OCI-LY3 (cell line): ENCODE measurements at regions not wholly inside any gene's neighbourhood (a gene's known extent, or its start where the extent isn't known, plus 50 kb on each side); places are given as distances from the start of the nearest gene placed in this dataset.

ENCODE experiments used
- H2AFZ ChIP-seq: fragments of 200-600, 300-600 bp; shearing (Covaris generic); 2 replicates; pipeline ENCODE4 v1.6.0; 2014; ENCODE audit warnings: antibody characterized with exemption, low read depth, low read length
- H3K27ac ChIP-seq: fragments of 200-600, 300-600 bp; sonication (generic); 2 replicates; pipeline ENCODE4 v1.5.1; 2014; ENCODE audit warnings: mild to moderate bottlenecking, low read length, moderate library complexity, mixed read lengths
- H3K27me3 ChIP-seq: fragments of 200-600, 300-600 bp; sonication (generic); 2 replicates; pipeline ENCODE4 v1.6.1; 2014; ENCODE audit warnings: low read depth, low read length, mixed read lengths
- H3K36me3 ChIP-seq: fragments of 200-600, 300-600 bp; sonication (generic); replicated peaks from 2 replicates; pipeline ENCODE3; 2014; ENCODE audit warnings: low read depth, low read length, mixed read lengths
- H3K4me1 ChIP-seq: fragments of 300-600, 200-600 bp; sonication (generic); 2 replicates; pipeline ENCODE4 v1.6.1; 2014; ENCODE audit warnings: low read length, mixed read lengths
- H3K4me2 ChIP-seq: fragments of 200-600, 300-600 bp; sonication (generic); 2 replicates; pipeline ENCODE4 v1.6.1; 2014; ENCODE audit warnings: low read length, mixed read lengths
- H3K4me3 ChIP-seq: fragments of 300-600, 200-600 bp; sonication (generic); 2 replicates; pipeline ENCODE4 v1.5.1; 2014; ENCODE audit warnings: antibody characterized with exemption, mild to moderate bottlenecking, low read length, moderate library complexity
- H3K79me2 ChIP-seq: fragments of 300-600, 200-600 bp; shearing (Covaris generic); 2 replicates; pipeline ENCODE4 v1.6.1; 2014; ENCODE audit warnings: mild to moderate bottlenecking, low read length, mixed read lengths
- H3K9ac ChIP-seq: fragments of 300-600, 200-600 bp; shearing (Covaris generic); 2 replicates; pipeline ENCODE4 v1.6.0; 2014; ENCODE audit warnings: mild to moderate bottlenecking, low read length, moderate library complexity
- H3K9me3 ChIP-seq: fragments of 200-600, 300-600 bp; shearing (Covaris generic); 2 replicates; pipeline ENCODE4 v1.6.1; 2014; ENCODE audit warnings: low read length, mixed read lengths; ENCODE audit not compliant: insufficient read depth
- H4K20me1 ChIP-seq: fragments of 200-600, 300-600 bp; sonication (generic); 2 replicates; pipeline ENCODE4 v1.6.1; 2016; ENCODE audit warnings: low read length, mixed read lengths; ENCODE audit not compliant: insufficient read depth
- CTCF ChIP-seq: fragments of 200-600, 300-600 bp; sonication (generic); IDR thresholded peaks from 2 replicates; pipeline ENCODE4 v1.5.1; 2014; ENCODE audit warnings: antibody characterized with exemption, low read length, low read depth
- EZH2phosphoT487 ChIP-seq: fragments of 200-600 bp; shearing (Covaris generic); IDR thresholded peaks from 2 replicates; pipeline ENCODE4 v1.6.1; 2018; ENCODE audit warnings: antibody characterized with exemption, mixed run types, low read depth

- Histone ChIP-seq H3K4me3 (no peak overlapping the region), H3K4me1 (no peaks in the 10 kb centered on the region), H3K4me2 (no peak overlapping the region), H4K20me1 (no peaks in the 10 kb centered on the region), H3K27ac (no peak overlapping the region), H3K79me2 (no peaks in the 10 kb centered on the region), H2AFZ (no peak overlapping the region), H3K36me3 (no peaks in the 10 kb centered on the region), H3K9me3 (no peaks in the 10 kb centered on the region), H3K27me3 (no peaks in the 10 kb centered on the region), H3K9ac (no peak overlapping the region)
- TF ChIP-seq CTCF (no peak), EZH2phosphoT487 (no peak)
Measured at GRCh38 chr20:21971436-21971835, 266.0 kb downstream of the PAX1 start.

GRCh38 chr20:21968486-21968885 lies 263.0 kb downstream of the PAX1 start:
- H3K27ac ChIP-seq: no peak overlapping the region
- H3K4me1 ChIP-seq: no peaks in the 10 kb centered on the region
- H3K9ac ChIP-seq: no peak overlapping the region
- no peaks in the 10 kb centered on the region; the same call in 1 of the 2 replicates for H3K9me3 ChIP-seq
- H3K79me2 ChIP-seq: no peaks in the 10 kb centered on the region
- TF ChIP-seq EZH2phosphoT487 (no peak), CTCF (no peak)
- H3K4me3 ChIP-seq: no peak overlapping the region
- no peaks in the 10 kb centered on the region for H4K20me1 ChIP-seq
- no peak overlapping the region for H3K4me2 ChIP-seq
- H3K27me3 ChIP-seq: no peaks in the 10 kb centered on the region
- H3K36me3 ChIP-seq: no peaks in the 10 kb centered on the region
- H2AFZ ChIP-seq: no peak overlapping the region

GRCh38 chr20:21967481-21967880 lies 262.0 kb downstream of the PAX1 start:
- TF ChIP-seq CTCF (no peak), EZH2phosphoT487 (no peak)
- Histone ChIP-seq H3K27ac (no peak overlapping the region), H2AFZ (no peak overlapping the region), H3K4me3 (no peak overlapping the region), H3K9ac (no peak overlapping the region), H3K79me2 (no peaks in the 10 kb centered on the region), H3K9me3 (no peaks in the 10 kb centered on the region; the same call in 1 of the 2 replicates), H3K4me1 (no peaks in the 10 kb centered on the region), H3K4me2 (no peak overlapping the region), H3K36me3 (no peaks in the 10 kb centered on the region), H4K20me1 (no peaks in the 10 kb centered on the region), H3K27me3 (no peaks in the 10 kb centered on the region)

GRCh38 chr20:21956591-21956990 lies 251.1 kb downstream of the PAX1 start:
- H3K27ac ChIP-seq: no peak overlapping the region
- H2AFZ ChIP-seq: no peak overlapping the region
- TF ChIP-seq EZH2phosphoT487 (no peak), CTCF (no peak)
- H3K27me3 ChIP-seq: no peaks in the 10 kb centered on the region
- no peak overlapping the region for H3K4me3 ChIP-seq
- no peak overlapping the region for H3K4me2 ChIP-seq
- no peaks in the 10 kb centered on the region for H4K20me1 ChIP-seq
- H3K36me3 ChIP-seq: no peaks in the 10 kb centered on the region
- H3K79me2 ChIP-seq: no peaks in the 10 kb centered on the region
- peaks cover 5% of the 10 kb centered on the region; the same call in 1 of the 2 replicates for H3K9me3 ChIP-seq
- no peak overlapping the region for H3K9ac ChIP-seq
- no peaks in the 10 kb centered on the region for H3K4me1 ChIP-seq
